ENCODE measurements at regions not wholly inside any gene's neighbourhood (a gene's known extent, or its start where the extent isn't known, plus 50 kb on each side); places are given as distances from the start of the nearest gene placed in this dataset.

DNA sequence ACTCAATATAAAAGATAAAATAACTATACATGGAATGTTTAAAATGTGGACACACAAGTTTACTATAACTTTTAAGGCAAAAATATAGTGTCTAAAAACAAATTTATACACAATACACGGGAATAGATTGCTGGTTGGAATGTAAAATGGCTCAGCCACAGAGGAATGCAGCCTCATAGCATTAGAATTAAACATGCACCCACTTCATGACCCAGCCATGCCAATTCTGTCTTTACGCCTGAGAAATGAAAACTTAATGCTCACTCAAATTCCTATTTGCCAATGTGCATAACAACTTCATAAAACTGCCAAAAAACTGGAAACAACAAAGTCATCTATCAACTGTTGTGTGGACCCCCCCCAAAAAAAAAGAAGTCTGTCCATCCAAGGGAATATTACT is 1006.6 kb upstream of the POU3F3 start:
- TF ChIP-seq, protein P1, sequence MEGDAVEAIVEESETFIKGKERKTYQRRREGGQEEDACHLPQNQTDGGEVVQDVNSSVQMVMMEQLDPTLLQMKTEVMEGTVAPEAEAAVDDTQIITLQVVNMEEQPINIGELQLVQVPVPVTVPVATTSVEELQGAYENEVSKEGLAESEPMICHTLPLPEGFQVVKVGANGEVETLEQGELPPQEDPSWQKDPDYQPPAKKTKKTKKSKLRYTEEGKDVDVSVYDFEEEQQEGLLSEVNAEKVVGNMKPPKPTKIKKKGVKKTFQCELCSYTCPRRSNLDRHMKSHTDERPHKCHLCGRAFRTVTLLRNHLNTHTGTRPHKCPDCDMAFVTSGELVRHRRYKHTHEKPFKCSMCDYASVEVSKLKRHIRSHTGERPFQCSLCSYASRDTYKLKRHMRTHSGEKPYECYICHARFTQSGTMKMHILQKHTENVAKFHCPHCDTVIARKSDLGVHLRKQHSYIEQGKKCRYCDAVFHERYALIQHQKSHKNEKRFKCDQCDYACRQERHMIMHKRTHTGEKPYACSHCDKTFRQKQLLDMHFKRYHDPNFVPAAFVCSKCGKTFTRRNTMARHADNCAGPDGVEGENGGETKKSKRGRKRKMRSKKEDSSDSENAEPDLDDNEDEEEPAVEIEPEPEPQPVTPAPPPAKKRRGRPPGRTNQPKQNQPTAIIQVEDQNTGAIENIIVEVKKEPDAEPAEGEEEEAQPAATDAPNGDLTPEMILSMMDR (IDR thresholded peaks at IDR 0.05): no peak
- no peak for TF ChIP-seq POLR2A (IDR thresholded peaks at IDR 0.05)
